ENCODE measurements at regions not wholly inside any gene's neighbourhood (a gene's known extent, or its start where the extent isn't known, plus 50 kb on each side); places are given as distances from the start of the nearest gene placed in this dataset.

DNA sequence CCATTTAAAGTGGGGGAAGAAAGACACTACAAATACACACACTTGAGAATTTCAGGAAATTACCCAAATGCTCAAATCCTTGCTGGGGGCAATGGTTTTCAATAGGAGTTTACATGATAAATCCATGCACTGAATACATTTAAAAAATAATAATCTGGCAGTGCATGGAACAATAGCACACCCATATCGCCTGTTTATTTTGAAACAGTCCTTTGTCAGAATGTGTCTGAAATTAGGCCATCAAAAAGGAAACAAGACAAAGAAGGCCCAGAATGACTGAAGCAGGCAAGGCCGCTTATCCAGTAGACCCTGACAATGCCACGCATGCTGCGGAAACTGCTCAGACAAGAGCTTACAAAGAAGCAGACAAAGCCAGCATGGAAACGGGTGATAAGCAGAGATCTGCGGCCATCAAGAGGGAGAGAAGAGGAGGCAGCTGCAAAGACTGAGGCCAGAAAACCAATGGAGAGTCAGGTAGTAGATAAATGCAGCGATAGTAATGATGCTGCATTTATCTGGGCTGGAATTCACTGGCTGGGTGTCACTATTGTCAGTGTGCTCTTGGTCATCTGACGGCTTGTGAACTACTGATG is 211.9 kb upstream of the CNR1 start:
- no peaks in the 10 kb centered on the region for H3K9me3 ChIP-seq
- no peak overlapping the region for H3K4me3 ChIP-seq
- no peaks in the 10 kb centered on the region for H3K4me1 ChIP-seq
- TF ChIP-seq CTCF (IDR thresholded peaks at IDR 0.05) = no peak
- TF ChIP-seq POLR2A (IDR thresholded peaks at IDR 0.05) = no peak
- no peaks in the 10 kb centered on the region for H3K36me3 ChIP-seq
- no peak overlapping the region for H3K27ac ChIP-seq
- DNase-seq = no peak
- no peaks in the 10 kb centered on the region for H3K27me3 ChIP-seq

GRCh38 chr6:88376768-88377387 is 210.7 kb upstream of the CNR1 start:
- TF ChIP-seq POLR2A (IDR thresholded peaks at IDR 0.05) = no peak
- no peak for TF ChIP-seq CTCF (IDR thresholded peaks at IDR 0.05)
- Histone ChIP-seq H3K9me3 (no peaks in the 10 kb centered on the region), H3K4me1 (no peaks in the 10 kb centered on the region), H3K27me3 (no peaks in the 10 kb centered on the region), H3K36me3 (no peaks in the 10 kb centered on the region), H3K27ac (no peak overlapping the region), H3K4me3 (no peak overlapping the region)
- no peak for DNase-seq

DNA sequence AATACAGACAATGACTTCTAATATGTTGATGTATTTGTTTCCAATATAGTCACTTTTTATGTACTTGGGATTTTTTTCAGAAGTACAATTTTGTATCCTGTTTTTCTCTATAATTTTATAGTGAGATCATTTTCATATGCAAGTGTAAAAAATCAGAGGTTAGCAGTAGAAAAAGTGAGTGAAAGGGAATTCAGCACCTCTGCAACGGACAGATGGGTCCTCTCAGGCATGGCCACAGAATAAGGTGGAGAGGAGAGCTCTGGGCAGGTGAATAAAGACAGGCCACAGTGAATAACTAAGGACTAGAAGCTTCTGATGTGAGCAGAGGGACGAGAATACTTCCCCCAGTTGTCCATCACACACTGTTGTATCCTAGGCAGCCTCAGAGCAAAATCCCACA is 210.1 kb upstream of the CNR1 start:
- TF ChIP-seq CTCF (IDR thresholded peaks at IDR 0.05) = no peak
- TF ChIP-seq POLR2A (IDR thresholded peaks at IDR 0.05) = no peak
- H3K4me1 ChIP-seq = no peaks in the 10 kb centered on the region
- no peaks in the 10 kb centered on the region for H3K9me3 ChIP-seq
- no peak for DNase-seq
- H3K27me3 ChIP-seq = no peaks in the 10 kb centered on the region
- H3K27ac ChIP-seq = no peak overlapping the region
- H3K36me3 ChIP-seq = no peaks in the 10 kb centered on the region
- H3K4me3 ChIP-seq = no peak overlapping the region

GRCh38 chr6:88374553-88374952 is 208.4 kb upstream of the CNR1 start:
- no peak overlapping the region for H3K27ac ChIP-seq
- TF ChIP-seq POLR2A (IDR thresholded peaks at IDR 0.05) (no peak), CTCF (IDR thresholded peaks at IDR 0.05) (no peak)
- H3K4me3 ChIP-seq = no peak overlapping the region
- no peaks in the 10 kb centered on the region for H3K4me1 ChIP-seq
- H3K27me3 ChIP-seq = no peaks in the 10 kb centered on the region
- H3K9me3 ChIP-seq = no peaks in the 10 kb centered on the region
- no peaks in the 10 kb centered on the region for H3K36me3 ChIP-seq
- DNase-seq = no peak

GRCh38 chr6:88371480-88371879 is 205.3 kb upstream of the CNR1 start:
- TF ChIP-seq CTCF (IDR thresholded peaks at IDR 0.05) (no peak), POLR2A (IDR thresholded peaks at IDR 0.05) (no peak)
- H3K27ac ChIP-seq = no peak overlapping the region
- H3K9me3 ChIP-seq = no peaks in the 10 kb centered on the region
- H3K4me1 ChIP-seq = no peaks in the 10 kb centered on the region
- no peaks in the 10 kb centered on the region for H3K36me3 ChIP-seq
- H3K4me3 ChIP-seq = no peak overlapping the region
- no peak for DNase-seq
- H3K27me3 ChIP-seq = no peaks in the 10 kb centered on the region

Measured in Peyer's patch (tissue), 4 donors.